Stimulated activated CD8-positive, alpha-beta memory T cell treated with anti-CD3 and anti-CD28 coated beads, Interleukin-4, amount 100 ng/mL, for 48 hours (primary cell): ENCODE measurements at regions not wholly inside any gene's neighbourhood (a gene's known extent, or its start where the extent isn't known, plus 50 kb on each side); places are given as distances from the start of the nearest gene placed in this dataset.

Experiments used
- DNase-seq: peaks from one replicate; pipeline ENCODE4 v3.0.0-alpha.2; 2020

GRCh38 chr9:99368341-99369326 lies 146.6 kb downstream of the SEC61B start:
- DNase-seq: no peak

GRCh38 chr9:99369327-99369722 lies 147.2 kb downstream of the SEC61B start:
- DNase-seq: no peak

- DNase-seq: no peak
Measured at GRCh38 chr9:99370376-99370775, 148.3 kb downstream of the SEC61B start.

GRCh38 chr9:99371376-99371775 lies 149.3 kb downstream of the SEC61B start:
- DNase-seq: no peak

- DNase-seq: no peak
Measured at GRCh38 chr9:99373912-99374311, 151.8 kb downstream of the SEC61B start.

- DNase-seq: no peak
Measured at GRCh38 chr9:99374793-99375192, 152.7 kb downstream of the SEC61B start.

GRCh38 chr9:99375481-99375880 lies 153.4 kb downstream of the SEC61B start:
- no peak for DNase-seq

- DNase-seq: no peak
Measured at GRCh38 chr9:99377790-99378775, 156.0 kb downstream of the SEC61B start.

GRCh38 chr9:99383536-99383935 lies 161.5 kb downstream of the SEC61B start:
- DNase-seq: no peak

GRCh38 chr9:99385215-99385614 lies 163.1 kb downstream of the SEC61B start:
- DNase-seq: no peak

GRCh38 chr9:99385814-99386279 lies 163.8 kb downstream of the SEC61B start:
- DNase-seq: no peak

GRCh38 chr9:99387431-99387830 lies 165.3 kb downstream of the SEC61B start:
- DNase-seq: no peak

GRCh38 chr9:99389087-99390033 lies 167.3 kb downstream of the SEC61B start:
- no peak for DNase-seq

GRCh38 chr9:99391937-99392594 lies 170.0 kb downstream of the SEC61B start:
- no peak for DNase-seq

- DNase-seq: no peak
Measured at GRCh38 chr9:99392986-99393385, 170.9 kb downstream of the SEC61B start.

- no peak for DNase-seq
Measured at GRCh38 chr9:99393993-99394392, 171.9 kb downstream of the SEC61B start.

GRCh38 chr9:99398241-99398640 lies 176.2 kb downstream of the SEC61B start:
- no peak for DNase-seq

- no peak for DNase-seq
Measured at GRCh38 chr9:99399474-99399873, 177.4 kb downstream of the SEC61B start.

- no peak for DNase-seq
Measured at GRCh38 chr9:99400184-99400731, 178.2 kb downstream of the SEC61B start.

- no peak for DNase-seq
Measured at GRCh38 chr9:99401680-99402504, 179.8 kb downstream of the SEC61B start.
